K562 (cell line): ENCODE measurements at regions not wholly inside any gene's neighbourhood (a gene's known extent, or its start where the extent isn't known, plus 50 kb on each side); places are given as distances from the start of the nearest gene placed in this dataset.

Experiments
- HSF4 ChIP-seq: fragments of 250-450 bp; sonication (Bioruptor Pico); IDR thresholded peaks from 2 replicates; pipeline ENCODE4 v2.1.2; 2022; ENCODE audit warnings: mild to moderate bottlenecking, moderate library complexity, borderline replicate concordance
- MGA ChIP-seq: fragments of 450-650 bp; IDR thresholded peaks from 2 replicates; pipeline ENCODE4 v1.6.1; 2016; ENCODE audit warnings: mild to moderate bottlenecking, moderate library complexity
- MXI1 ChIP-seq: IDR thresholded peaks from 2 replicates; pipeline ENCODE4 v1.6.1; 2011; ENCODE audit warnings: low read depth, mild to moderate bottlenecking, improper control_type of control experiment, low read length
- POLR2AphosphoS2 ChIP-seq: IDR thresholded peaks from 2 replicates; pipeline ENCODE4 v1.6.1; 2012; ENCODE audit warnings: low read length, improper control_type of control experiment
- RBM15 ChIP-seq: fragments of 200-400 bp; formaldehyde crosslinking; IDR thresholded peaks from 2 replicates; pipeline ENCODE4 v1.6.1; 2018; ENCODE audit warnings: mild to moderate bottlenecking, low read length, moderate library complexity; ENCODE audit not compliant: insufficient read depth
- ZBTB26 ChIP-seq: fragments of 450-650 bp; formaldehyde crosslinking; IDR thresholded peaks from 2 replicates; pipeline ENCODE4 v1.4.0; 2022; ENCODE audit warnings: missing genetic modification characterization
- ZNF41 ChIP-seq: fragments of 250-450 bp; sonication (Bioruptor Pico); conservative IDR thresholded peaks from 2 replicates; pipeline ENCODE4 v1.4.0; 2020; ENCODE audit warnings: mild to moderate bottlenecking

GRCh38 chr11:79592406-79592805 lies 151.6 kb upstream of the TENM4 start (continued):
- no peak for TF ChIP-seq MGA
- no peak for TF ChIP-seq ZBTB26 (CRISPR knock-in tag)
- no peak for TF ChIP-seq ZNF41
- TF ChIP-seq HSF4 (CRISPR knock-in tag): no peak
- no peak for TF ChIP-seq POLR2AphosphoS2
- TF ChIP-seq MXI1: no peak
- no peak for TF ChIP-seq RBM15
